ENCODE measurements at regions not wholly inside any gene's neighbourhood (a gene's known extent, or its start where the extent isn't known, plus 50 kb on each side); places are given as distances from the start of the nearest gene placed in this dataset.

- TF ChIP-seq KDM5A (IDR thresholded peaks at IDR 0.05; ENCODE audit: low read length), result no peak
- no peak for TF ChIP-seq KDM1A (IDR thresholded peaks at IDR 0.05; ENCODE audit: borderline replicate concordance, low read length)
Measured at GRCh38 chr2:33727361-33728032, 128.4 kb upstream of the FAM98A start (continued).

All from H1 (cell line).